ENCODE measurements at regions not wholly inside any gene's neighbourhood (a gene's known extent, or its start where the extent isn't known, plus 50 kb on each side); places are given as distances from the start of the nearest gene placed in this dataset.

DNA sequence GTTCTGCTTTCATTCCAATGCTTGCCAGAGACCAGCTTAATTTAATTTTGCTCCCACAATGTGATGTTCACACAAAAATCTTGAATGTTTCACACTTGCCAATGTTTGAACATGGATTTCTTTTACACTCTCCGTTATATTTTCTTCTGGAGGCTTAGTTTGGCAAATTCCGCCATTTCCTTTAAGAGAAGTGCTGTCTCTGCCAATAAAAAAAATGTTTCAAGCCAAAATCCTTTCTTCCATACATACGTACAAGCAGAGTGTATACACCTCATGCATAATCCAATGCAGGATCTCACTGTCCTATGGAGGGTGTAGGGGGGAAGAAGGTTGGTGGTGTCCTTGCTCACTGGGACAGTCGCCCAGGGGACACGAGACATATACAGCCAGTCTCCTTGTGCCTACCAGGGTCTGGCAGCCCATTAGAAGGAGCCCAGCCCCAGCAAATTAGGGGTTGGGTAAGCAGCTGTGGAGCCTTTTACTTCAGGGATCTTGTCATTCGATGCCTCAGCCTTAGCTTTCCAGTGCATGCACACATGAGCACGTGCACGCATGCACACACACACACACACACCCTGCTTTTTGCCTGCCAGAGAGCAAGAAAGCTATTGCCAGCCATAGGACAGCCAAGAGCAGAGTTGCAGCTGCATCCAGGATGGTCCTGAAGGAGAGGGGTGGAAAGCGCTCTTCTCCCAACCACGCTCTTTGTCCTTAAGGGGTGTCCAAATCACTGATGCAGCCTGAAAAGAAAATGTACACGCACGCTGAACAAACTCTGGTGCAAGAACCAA lies 208.3 kb downstream of the FOXO1 start:
- no peak for DNase-seq (ENCODE audit: low spot score)
- no peak overlapping the region for H2AFZ ChIP-seq
- no peak overlapping the region for H3K4me2 ChIP-seq
- Mint-ChIP-seq H3K4me3 (no peak overlapping the region), H3K27ac (no peak overlapping the region), H3K9me3 (no peaks in the 10 kb centered on the region), H3K27me3 (ENCODE audit: insufficient read depth, low read depth, poor library complexity) (no peaks in the 10 kb centered on the region), H3K36me3 (ENCODE audit: low read depth) (no peaks in the 10 kb centered on the region), H3K4me1 (peaks cover 5% of the 10 kb centered on the region; the same call in 1 of the 3 replicates)
- no peak for ATAC-seq
- H3K27ac ChIP-seq (ENCODE audit: low read depth), result no peak overlapping the region
- 0 out of 2 replicates have a peak, but pooled peaks cover 3% of the 10 kb centered on the region for H3K9me2 ChIP-seq (ENCODE audit: insufficient read depth)
- no peak overlapping the region for H3K4me3 ChIP-seq
- H4K20me1 ChIP-seq (replicated peaks; ENCODE audit: insufficient read depth), result no peaks in the 10 kb centered on the region
- TF ChIP-seq EZH2 (IDR thresholded peaks at IDR 0.05; ENCODE audit: low read depth, unreplicated experiment) (no peak), CREB1 (CRISPR knock-in tag; IDR thresholded peaks at IDR 0.05; ENCODE audit: low read depth) (no peak), ZNF114 (CRISPR knock-in tag; IDR thresholded peaks at IDR 0.05) (no peak), POLR2AphosphoS5 (IDR thresholded peaks at IDR 0.05; ENCODE audit: low read depth) (no peak), EZH2phosphoT487 (IDR thresholded peaks at IDR 0.05; ENCODE audit: unreplicated experiment) (no peak), ZNF331 (CRISPR knock-in tag; IDR thresholded peaks at IDR 0.05; ENCODE audit: low read depth) (no peak), NANOG (IDR thresholded peaks at IDR 0.05; ENCODE audit: borderline replicate concordance) (no peak), STAT1 (IDR thresholded peaks at IDR 0.05; ENCODE audit: unreplicated experiment) (no peak), JUNB (IDR thresholded peaks at IDR 0.05; ENCODE audit: unreplicated experiment) (no peak)
- TF ChIP-seq, protein P1, sequence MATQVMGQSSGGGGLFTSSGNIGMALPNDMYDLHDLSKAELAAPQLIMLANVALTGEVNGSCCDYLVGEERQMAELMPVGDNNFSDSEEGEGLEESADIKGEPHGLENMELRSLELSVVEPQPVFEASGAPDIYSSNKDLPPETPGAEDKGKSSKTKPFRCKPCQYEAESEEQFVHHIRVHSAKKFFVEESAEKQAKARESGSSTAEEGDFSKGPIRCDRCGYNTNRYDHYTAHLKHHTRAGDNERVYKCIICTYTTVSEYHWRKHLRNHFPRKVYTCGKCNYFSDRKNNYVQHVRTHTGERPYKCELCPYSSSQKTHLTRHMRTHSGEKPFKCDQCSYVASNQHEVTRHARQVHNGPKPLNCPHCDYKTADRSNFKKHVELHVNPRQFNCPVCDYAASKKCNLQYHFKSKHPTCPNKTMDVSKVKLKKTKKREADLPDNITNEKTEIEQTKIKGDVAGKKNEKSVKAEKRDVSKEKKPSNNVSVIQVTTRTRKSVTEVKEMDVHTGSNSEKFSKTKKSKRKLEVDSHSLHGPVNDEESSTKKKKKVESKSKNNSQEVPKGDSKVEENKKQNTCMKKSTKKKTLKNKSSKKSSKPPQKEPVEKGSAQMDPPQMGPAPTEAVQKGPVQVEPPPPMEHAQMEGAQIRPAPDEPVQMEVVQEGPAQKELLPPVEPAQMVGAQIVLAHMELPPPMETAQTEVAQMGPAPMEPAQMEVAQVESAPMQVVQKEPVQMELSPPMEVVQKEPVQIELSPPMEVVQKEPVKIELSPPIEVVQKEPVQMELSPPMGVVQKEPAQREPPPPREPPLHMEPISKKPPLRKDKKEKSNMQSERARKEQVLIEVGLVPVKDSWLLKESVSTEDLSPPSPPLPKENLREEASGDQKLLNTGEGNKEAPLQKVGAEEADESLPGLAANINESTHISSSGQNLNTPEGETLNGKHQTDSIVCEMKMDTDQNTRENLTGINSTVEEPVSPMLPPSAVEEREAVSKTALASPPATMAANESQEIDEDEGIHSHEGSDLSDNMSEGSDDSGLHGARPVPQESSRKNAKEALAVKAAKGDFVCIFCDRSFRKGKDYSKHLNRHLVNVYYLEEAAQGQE (IDR thresholded peaks at IDR 0.05; ENCODE audit: unreplicated experiment), result no peak
- TF ChIP-seq, protein P2, sequence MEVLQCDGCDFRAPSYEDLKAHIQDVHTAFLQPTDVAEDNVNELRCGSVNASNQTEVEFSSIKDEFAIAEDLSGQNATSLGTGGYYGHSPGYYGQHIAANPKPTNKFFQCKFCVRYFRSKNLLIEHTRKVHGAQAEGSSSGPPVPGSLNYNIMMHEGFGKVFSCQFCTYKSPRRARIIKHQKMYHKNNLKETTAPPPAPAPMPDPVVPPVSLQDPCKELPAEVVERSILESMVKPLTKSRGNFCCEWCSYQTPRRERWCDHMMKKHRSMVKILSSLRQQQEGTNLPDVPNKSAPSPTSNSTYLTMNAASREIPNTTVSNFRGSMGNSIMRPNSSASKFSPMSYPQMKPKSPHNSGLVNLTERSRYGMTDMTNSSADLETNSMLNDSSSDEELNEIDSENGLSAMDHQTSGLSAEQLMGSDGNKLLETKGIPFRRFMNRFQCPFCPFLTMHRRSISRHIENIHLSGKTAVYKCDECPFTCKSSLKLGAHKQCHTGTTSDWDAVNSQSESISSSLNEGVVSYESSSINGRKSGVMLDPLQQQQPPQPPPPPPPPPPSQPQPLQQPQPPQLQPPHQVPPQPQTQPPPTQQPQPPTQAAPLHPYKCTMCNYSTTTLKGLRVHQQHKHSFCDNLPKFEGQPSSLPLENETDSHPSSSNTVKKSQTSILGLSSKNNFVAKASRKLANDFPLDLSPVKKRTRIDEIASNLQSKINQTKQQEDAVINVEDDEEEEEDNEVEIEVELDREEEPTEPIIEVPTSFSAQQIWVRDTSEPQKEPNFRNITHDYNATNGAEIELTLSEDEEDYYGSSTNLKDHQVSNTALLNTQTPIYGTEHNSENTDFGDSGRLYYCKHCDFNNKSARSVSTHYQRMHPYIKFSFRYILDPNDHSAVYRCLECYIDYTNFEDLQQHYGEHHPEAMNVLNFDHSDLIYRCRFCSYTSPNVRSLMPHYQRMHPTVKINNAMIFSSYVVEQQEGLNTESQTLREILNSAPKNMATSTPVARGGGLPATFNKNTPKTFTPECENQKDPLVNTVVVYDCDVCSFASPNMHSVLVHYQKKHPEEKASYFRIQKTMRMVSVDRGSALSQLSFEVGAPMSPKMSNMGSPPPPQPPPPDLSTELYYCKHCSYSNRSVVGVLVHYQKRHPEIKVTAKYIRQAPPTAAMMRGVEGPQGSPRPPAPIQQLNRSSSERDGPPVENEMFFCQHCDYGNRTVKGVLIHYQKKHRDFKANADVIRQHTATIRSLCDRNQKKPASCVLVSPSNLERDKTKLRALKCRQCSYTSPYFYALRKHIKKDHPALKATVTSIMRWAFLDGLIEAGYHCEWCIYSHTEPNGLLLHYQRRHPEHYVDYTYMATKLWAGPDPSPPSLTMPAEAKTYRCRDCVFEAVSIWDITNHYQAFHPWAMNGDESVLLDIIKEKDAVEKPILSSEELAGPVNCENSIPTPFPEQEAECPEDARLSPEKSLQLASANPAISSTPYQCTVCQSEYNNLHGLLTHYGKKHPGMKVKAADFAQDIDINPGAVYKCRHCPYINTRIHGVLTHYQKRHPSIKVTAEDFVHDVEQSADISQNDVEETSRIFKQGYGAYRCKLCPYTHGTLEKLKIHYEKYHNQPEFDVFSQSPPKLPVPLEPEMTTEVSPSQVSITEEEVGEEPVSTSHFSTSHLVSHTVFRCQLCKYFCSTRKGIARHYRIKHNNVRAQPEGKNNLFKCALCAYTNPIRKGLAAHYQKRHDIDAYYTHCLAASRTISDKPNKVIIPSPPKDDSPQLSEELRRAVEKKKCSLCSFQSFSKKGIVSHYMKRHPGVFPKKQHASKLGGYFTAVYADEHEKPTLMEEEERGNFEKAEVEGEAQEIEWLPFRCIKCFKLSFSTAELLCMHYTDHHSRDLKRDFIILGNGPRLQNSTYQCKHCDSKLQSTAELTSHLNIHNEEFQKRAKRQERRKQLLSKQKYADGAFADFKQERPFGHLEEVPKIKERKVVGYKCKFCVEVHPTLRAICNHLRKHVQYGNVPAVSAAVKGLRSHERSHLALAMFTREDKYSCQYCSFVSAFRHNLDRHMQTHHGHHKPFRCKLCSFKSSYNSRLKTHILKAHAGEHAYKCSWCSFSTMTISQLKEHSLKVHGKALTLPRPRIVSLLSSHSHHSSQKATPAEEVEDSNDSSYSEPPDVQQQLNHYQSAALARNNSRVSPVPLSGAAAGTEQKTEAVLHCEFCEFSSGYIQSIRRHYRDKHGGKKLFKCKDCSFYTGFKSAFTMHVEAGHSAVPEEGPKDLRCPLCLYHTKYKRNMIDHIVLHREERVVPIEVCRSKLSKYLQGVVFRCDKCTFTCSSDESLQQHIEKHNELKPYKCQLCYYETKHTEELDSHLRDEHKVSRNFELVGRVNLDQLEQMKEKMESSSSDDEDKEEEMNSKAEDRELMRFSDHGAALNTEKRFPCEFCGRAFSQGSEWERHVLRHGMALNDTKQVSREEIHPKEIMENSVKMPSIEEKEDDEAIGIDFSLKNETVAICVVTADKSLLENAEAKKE (CRISPR knock-in tag; IDR thresholded peaks at IDR 0.05), result no peak
- TF ChIP-seq, protein P3, sequence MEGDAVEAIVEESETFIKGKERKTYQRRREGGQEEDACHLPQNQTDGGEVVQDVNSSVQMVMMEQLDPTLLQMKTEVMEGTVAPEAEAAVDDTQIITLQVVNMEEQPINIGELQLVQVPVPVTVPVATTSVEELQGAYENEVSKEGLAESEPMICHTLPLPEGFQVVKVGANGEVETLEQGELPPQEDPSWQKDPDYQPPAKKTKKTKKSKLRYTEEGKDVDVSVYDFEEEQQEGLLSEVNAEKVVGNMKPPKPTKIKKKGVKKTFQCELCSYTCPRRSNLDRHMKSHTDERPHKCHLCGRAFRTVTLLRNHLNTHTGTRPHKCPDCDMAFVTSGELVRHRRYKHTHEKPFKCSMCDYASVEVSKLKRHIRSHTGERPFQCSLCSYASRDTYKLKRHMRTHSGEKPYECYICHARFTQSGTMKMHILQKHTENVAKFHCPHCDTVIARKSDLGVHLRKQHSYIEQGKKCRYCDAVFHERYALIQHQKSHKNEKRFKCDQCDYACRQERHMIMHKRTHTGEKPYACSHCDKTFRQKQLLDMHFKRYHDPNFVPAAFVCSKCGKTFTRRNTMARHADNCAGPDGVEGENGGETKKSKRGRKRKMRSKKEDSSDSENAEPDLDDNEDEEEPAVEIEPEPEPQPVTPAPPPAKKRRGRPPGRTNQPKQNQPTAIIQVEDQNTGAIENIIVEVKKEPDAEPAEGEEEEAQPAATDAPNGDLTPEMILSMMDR (conservative IDR thresholded peaks at IDR 0.05; ENCODE audit: low read depth in 2 of 2), result no peak
- TF ChIP-seq, protein P4, sequence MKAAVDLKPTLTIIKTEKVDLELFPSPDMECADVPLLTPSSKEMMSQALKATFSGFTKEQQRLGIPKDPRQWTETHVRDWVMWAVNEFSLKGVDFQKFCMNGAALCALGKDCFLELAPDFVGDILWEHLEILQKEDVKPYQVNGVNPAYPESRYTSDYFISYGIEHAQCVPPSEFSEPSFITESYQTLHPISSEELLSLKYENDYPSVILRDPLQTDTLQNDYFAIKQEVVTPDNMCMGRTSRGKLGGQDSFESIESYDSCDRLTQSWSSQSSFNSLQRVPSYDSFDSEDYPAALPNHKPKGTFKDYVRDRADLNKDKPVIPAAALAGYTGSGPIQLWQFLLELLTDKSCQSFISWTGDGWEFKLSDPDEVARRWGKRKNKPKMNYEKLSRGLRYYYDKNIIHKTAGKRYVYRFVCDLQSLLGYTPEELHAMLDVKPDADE (IDR thresholded peaks at IDR 0.05), result no peak
- no peaks in the 10 kb centered on the region for H3K36me3 ChIP-seq (ENCODE audit: insufficient read depth)
- H3K27me3 ChIP-seq (ENCODE audit: insufficient read depth), result no peaks in the 10 kb centered on the region
- H3F3A ChIP-seq (replicated peaks; ENCODE audit: low read depth), result no peaks in the 10 kb centered on the region
- no peaks in the 10 kb centered on the region for H3K4me1 ChIP-seq (ENCODE audit: insufficient read depth)
- H3K79me2 ChIP-seq (replicated peaks; ENCODE audit: insufficient read depth), result no peaks in the 10 kb centered on the region

Measured in GM23338 (cell line).